Kidney epithelial cell (primary cell): ENCODE measurements at regions not wholly inside any gene's neighbourhood (a gene's known extent, or its start where the extent isn't known, plus 50 kb on each side); places are given as distances from the start of the nearest gene placed in this dataset.

ENCODE experiments used
- DNase-seq: peaks from one replicate; pipeline ENCODE4 v3.0.0-alpha.2; 2010; ENCODE audit warnings: low read depth
- H3K27me3 ChIP-seq: 2 replicates; pipeline ENCODE4 v1.6.0; 2011; ENCODE audit warnings: low read length; ENCODE audit not compliant: control insufficient read depth, insufficient read depth
- H3K36me3 ChIP-seq: 2 replicates; pipeline ENCODE4 v1.5.1; 2011; ENCODE audit warnings: low read length; ENCODE audit not compliant: control insufficient read depth, insufficient read depth
- H3K4me3 ChIP-seq: 2 replicates; pipeline ENCODE4 v1.5.1; 2011; ENCODE audit warnings: low read depth, mild to moderate bottlenecking, control low read depth, low read length
- TF ChIP-seq, protein P1 (sequence below): IDR thresholded peaks from 2 replicates; pipeline ENCODE4 v1.5.1; 2011; ENCODE audit warnings: mild to moderate bottlenecking, moderate library complexity, low read length, control low read depth, inconsistent platforms; ENCODE audit not compliant: insufficient read depth, poor library complexity, severe bottlenecking

DNA sequence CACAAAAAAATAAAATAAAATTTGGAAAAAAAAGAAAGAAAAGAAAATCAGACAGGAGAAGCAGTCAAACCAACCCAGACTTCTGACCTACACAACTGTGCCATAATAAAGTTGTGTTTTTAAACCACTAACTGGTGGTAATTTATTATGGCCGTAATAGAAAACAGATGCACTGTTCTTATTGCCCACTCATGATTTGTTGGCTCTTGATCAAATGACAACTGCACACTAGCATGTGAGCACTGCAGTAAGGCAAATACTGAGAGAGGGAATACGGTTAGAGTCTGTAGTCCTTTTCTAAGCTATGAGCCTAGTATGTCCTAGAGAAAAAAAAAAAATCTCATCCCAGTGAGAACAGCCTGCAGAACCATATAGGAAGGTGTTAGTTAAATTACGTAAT, 61.2 kb upstream of the TNR start:
- Histone ChIP-seq H3K36me3 (no peaks in the 10 kb centered on the region), H3K4me3 (no peak overlapping the region), H3K27me3 (no peaks in the 10 kb centered on the region)
- DNase-seq = no peak
- TF ChIP-seq, protein P1, sequence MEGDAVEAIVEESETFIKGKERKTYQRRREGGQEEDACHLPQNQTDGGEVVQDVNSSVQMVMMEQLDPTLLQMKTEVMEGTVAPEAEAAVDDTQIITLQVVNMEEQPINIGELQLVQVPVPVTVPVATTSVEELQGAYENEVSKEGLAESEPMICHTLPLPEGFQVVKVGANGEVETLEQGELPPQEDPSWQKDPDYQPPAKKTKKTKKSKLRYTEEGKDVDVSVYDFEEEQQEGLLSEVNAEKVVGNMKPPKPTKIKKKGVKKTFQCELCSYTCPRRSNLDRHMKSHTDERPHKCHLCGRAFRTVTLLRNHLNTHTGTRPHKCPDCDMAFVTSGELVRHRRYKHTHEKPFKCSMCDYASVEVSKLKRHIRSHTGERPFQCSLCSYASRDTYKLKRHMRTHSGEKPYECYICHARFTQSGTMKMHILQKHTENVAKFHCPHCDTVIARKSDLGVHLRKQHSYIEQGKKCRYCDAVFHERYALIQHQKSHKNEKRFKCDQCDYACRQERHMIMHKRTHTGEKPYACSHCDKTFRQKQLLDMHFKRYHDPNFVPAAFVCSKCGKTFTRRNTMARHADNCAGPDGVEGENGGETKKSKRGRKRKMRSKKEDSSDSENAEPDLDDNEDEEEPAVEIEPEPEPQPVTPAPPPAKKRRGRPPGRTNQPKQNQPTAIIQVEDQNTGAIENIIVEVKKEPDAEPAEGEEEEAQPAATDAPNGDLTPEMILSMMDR = no peak

DNA sequence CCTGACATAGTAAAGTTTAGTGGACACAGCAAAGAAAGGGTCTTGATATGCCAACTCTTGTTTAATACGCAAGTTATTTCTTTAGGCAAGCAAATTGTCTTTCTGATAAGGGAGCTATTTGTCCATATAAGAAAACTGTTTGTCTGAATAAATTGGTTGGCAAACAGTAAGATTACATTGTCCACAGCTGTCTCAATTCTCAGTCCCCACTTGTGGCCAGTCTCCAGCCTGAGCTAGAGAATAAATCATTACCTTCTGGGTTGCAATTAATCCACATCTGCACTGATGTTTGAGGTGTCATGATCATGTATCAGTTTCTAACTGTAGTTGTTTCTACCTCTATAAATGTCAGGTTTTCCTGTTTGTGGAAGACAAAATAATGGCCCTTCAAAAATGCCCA, 60.0 kb upstream of the TNR start:
- no peak for DNase-seq
- Histone ChIP-seq H3K36me3 (no peaks in the 10 kb centered on the region), H3K4me3 (no peak overlapping the region), H3K27me3 (no peaks in the 10 kb centered on the region)
- TF ChIP-seq, protein P1 = no peak

DNA sequence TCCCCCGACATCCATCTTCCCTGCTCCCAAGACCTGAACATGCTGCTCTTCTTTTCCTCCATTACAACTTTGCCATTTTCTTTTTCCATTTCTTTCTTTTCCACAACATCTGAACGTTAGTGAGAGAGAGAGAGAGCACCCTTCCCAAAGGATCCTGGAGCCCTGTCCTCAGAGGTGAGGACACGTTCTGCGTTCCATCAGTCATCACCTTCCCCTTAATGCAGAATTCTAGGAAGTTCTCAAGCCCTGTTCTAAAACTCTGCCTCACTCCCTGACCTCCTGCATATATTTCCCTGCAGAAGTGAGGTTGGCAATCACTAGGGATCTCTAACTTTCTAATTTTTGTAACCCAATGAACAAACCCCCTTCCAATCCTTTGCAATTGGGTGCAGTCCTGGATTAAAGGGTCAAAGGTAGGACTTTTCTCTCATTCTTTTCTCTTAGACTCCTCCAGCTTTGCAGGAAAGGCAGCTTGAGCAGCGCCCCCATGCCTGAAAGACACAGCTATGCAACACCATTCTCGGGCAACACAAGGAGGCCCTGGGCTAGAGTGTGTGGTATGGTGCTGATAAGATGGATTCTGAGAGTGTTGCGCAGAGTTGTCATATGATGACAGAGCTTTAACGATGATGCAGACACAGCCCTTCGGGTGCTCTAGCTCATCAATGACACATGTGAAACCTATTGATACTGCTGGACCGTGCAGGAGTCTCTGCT, 59.2 kb upstream of the TNR start:
- Histone ChIP-seq H3K36me3 (no peaks in the 10 kb centered on the region), H3K27me3 (no peaks in the 10 kb centered on the region), H3K4me3 (no peak overlapping the region)
- no peak for DNase-seq
- TF ChIP-seq, protein P1 = no peak

DNA sequence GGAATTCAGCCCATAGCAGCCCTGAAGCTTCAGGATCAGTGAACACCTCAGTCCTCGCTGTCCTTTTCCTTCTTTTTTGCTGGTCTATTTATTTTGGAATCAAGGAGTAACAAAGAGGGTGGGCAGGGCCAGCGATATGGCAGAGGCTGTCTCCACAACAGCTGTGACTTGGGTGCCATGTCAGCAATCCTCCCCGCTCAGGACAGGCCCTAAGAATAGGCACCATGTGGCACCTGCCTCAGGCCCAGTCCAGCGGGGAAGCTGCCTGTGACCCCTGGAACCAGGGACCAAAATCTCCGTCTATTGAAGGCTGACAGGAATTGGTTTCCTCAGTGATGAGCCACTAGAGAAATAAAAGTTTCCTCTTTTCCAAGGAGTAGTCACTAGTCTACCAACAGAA, 58.6 kb upstream of the TNR start:
- no peak overlapping the region for H3K4me3 ChIP-seq
- H3K36me3 ChIP-seq = no peaks in the 10 kb centered on the region
- H3K27me3 ChIP-seq = no peaks in the 10 kb centered on the region
- TF ChIP-seq, protein P1 = no peak
- DNase-seq = no peak

DNA sequence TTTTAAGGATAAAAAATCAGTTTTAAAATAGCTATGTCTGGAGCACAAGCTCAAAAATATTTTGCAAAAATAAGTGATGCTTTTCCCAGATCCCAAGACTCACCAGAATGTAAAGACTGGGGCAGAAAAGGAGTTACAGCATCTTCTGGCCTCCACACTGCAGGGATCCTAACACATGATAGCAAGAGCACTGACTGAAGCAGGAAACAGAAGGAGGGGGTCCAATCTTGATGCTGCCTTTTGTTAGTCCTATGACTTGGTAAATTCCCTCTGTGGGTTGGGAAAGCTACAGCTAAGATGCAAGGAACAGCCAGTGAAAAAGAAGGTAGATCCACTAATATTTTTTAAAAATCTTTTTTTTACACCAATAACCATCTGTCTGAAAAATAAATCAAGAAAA, 54.2 kb upstream of the TNR start:
- Histone ChIP-seq H3K4me3 (no peak overlapping the region), H3K27me3 (no peaks in the 10 kb centered on the region), H3K36me3 (no peaks in the 10 kb centered on the region)
- TF ChIP-seq, protein P1 = no peak
- DNase-seq = no peak

DNA sequence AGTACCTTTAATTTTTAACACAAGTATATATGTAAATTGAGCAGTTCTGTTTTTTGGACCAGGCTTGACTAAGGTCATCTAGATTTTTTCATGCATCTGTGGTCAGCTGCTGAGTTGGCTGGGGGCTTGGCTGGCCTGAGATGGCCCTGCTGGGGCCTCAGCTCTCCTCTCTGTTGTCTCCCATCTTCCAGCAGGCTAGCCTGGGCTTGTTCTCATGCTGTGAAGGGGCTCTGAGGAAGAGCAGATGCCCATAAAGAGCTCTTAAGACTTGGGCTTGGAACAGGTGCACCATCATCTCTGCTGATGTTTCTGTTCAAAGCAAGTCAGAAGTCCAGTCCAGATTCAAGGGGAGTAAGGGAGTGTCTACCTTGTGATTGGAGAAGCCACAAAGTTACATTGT, 51.2 kb upstream of the TNR start:
- TF ChIP-seq, protein P1 = no peak
- H3K36me3 ChIP-seq = no peaks in the 10 kb centered on the region
- no peaks in the 10 kb centered on the region for H3K27me3 ChIP-seq
- no peak overlapping the region for H3K4me3 ChIP-seq
- no peak for DNase-seq
